K562 (cell line): ENCODE measurements at regions not wholly inside any gene's neighbourhood (a gene's known extent, or its start where the extent isn't known, plus 50 kb on each side); places are given as distances from the start of the nearest gene placed in this dataset.

Experiments used
- ATAC-seq: fragments of 200-7000 bp; cut with Tn5 transposase; 3 replicates; pipeline ENCODE4 v1.9.1; 2020; ENCODE audit warnings: moderate library complexity
- BruUV-seq: library from RNA; stranded (reverse); fragments of 400-500 nt; replicated peaks from 2 replicates; lab custom pipeline; 2021; lab: Mats Ljungman, UMichigan
- CTCF ChIA-PET: fragments of 300-600 bp; formaldehyde crosslinking; extraction: SDS; loops from one replicate; lab custom pipeline; 2021; ENCODE audit warnings: low intra/inter-chr PET ratio; lab: Yijun Ruan, JAX
- POLR2A ChIA-PET: fragments of 300-600, 350-650 bp; sonication (Branson Sonifier 250); formaldehyde crosslinking; extraction: SDS; loops from one replicate; lab custom pipeline; 2021; ENCODE audit warnings: antibody characterized with exemption, inconsistent platforms; lab: Yijun Ruan, JAX
- DNase-seq, 4 experiments: peaks; one replicate each; pipeline versions ENCODE4 v3.0.0 to v3.0.0-alpha.2; 2011 to 2018; ENCODE audit warnings: low spot score in 3 of 4, mixed read lengths in 3 of 4; ENCODE audit errors: extremely low read depth in 1 of 4
- FAIRE-seq: peaks from 2 replicates; lab custom pipeline; 2011; peaks lifted over from hg19 to GRCh38; lab: Jason Lieb, UNC
- H2AFZ ChIP-seq: 2 replicates; pipeline ENCODE4 v1.6.0; 2011; ENCODE audit warnings: low read depth, low read length, control low read depth, inconsistent platforms
- H3K27ac ChIP-seq: fragments of 200-600 bp; 3 replicates; pipeline ENCODE4 v1.8.0; 2011; ENCODE audit warnings: low read depth, mild to moderate bottlenecking, control low read depth, inconsistent platforms, low read length, moderate library complexity, mixed read lengths; ENCODE audit errors: extremely low read depth
- H3K27me3 ChIP-seq, 2 experiments: fragments of 300-600 bp in 1 of 2; 2 replicates in 1 of 2; 3 replicates in 1 of 2; pipeline versions ENCODE4 v1.6.0 to v1.8.0; 2011; ENCODE audit warnings: inconsistent platforms in 2 of 2, low read length in 2 of 2, mild to moderate bottlenecking in 1 of 2, mixed read lengths in 1 of 2, moderate library complexity in 1 of 2; ENCODE audit not compliant: control insufficient read depth in 2 of 2, insufficient read depth in 2 of 2
- H3K36me3 ChIP-seq: fragments of 300-600 bp; 3 replicates; pipeline ENCODE4 v1.8.0; 2011; ENCODE audit warnings: mild to moderate bottlenecking, low read length, inconsistent platforms; ENCODE audit not compliant: control insufficient read depth, insufficient read depth
- H3K4me1 ChIP-seq, 2 experiments: fragments of 200-600 bp in 1 of 2; replicated peaks in 1 of 2; 2 replicates in 1 of 2; 3 replicates in 1 of 2; pipeline versions ENCODE4 v1.5.1 to v1.8.0; 2011; ENCODE audit warnings: inconsistent platforms in 2 of 2, low read length in 2 of 2, mild to moderate bottlenecking in 1 of 2, mixed read lengths in 1 of 2, moderate library complexity in 1 of 2; ENCODE audit not compliant: control insufficient read depth in 2 of 2, insufficient read depth in 2 of 2
- H3K4me2 ChIP-seq: 2 replicates; pipeline ENCODE4 v1.6.1; 2011; ENCODE audit warnings: low read length, control low read depth, inconsistent platforms, mixed read lengths; ENCODE audit not compliant: insufficient read depth
- H3K4me3 ChIP-seq: fragments of 200-600 bp; sonication (generic), shearing (Covaris generic); 2 replicates; pipeline ENCODE4 v1.5.1; 2016; ENCODE audit warnings: control low read depth, inconsistent platforms
- H3K79me2 ChIP-seq: fragments of 200-600 bp; 3 replicates; pipeline ENCODE4 v1.8.0; 2011; ENCODE audit warnings: low read length, inconsistent platforms; ENCODE audit not compliant: control insufficient read depth, insufficient read depth
- H3K9ac ChIP-seq, 2 experiments: 2 replicates each; pipeline versions ENCODE4 v1.6.0 to v1.6.1; 2011; ENCODE audit warnings: low read depth in 2 of 2, low read length in 2 of 2, control low read depth in 1 of 2, inconsistent platforms in 1 of 2, mild to moderate bottlenecking in 1 of 2, mixed read lengths in 1 of 2; ENCODE audit not compliant: insufficient read depth in 1 of 2
- H3K9me1 ChIP-seq: one replicate; pipeline ENCODE4 v1.6.0; 2011; ENCODE audit warnings: inconsistent platforms, mild to moderate bottlenecking, low read length, moderate library complexity; ENCODE audit not compliant: control insufficient read depth, insufficient read depth
- H3K9me3 ChIP-seq: replicated peaks from 2 replicates; pipeline ENCODE4 v1.5.1; 2011; ENCODE audit warnings: low read depth, low read length, inconsistent platforms; ENCODE audit not compliant: control insufficient read depth, insufficient read depth
- H4K20me1 ChIP-seq: replicated peaks from 2 replicates; pipeline ENCODE4 v1.6.1; 2011; ENCODE audit warnings: low read length, inconsistent platforms, mixed read lengths; ENCODE audit not compliant: control insufficient read depth, insufficient read depth
- BDP1 ChIP-seq: IDR thresholded peaks from 3 replicates; pipeline ENCODE4 v1.6.1; 2011; ENCODE audit not compliant: insufficient read length, insufficient read depth
- CHCHD3 ChIP-seq: fragments of 250-450 bp; sonication (Bioruptor Pico); IDR thresholded peaks from 2 replicates; pipeline ENCODE4 v2.1.2; 2022; ENCODE audit warnings: mild to moderate bottlenecking
- ETV5 ChIP-seq: sonication (generic); formaldehyde crosslinking; IDR thresholded peaks from 2 replicates; pipeline ENCODE4 v1.4.0; 2020; ENCODE audit warnings: low read depth, mild to moderate bottlenecking, missing genetic modification reagents
- HDAC6 ChIP-seq: IDR thresholded peaks from 2 replicates; pipeline ENCODE4 v1.6.1; 2012; ENCODE audit warnings: low read depth, mild to moderate bottlenecking, control low read depth, inconsistent platforms, low read length, moderate library complexity
- HSF4 ChIP-seq: fragments of 250-450 bp; sonication (Bioruptor Pico); IDR thresholded peaks from 2 replicates; pipeline ENCODE4 v2.1.2; 2022; ENCODE audit warnings: mild to moderate bottlenecking, moderate library complexity, borderline replicate concordance
- KLF6 ChIP-seq: fragments of 250-450 bp; sonication (Bioruptor Pico); IDR thresholded peaks from 2 replicates; pipeline ENCODE4 v1.4.0; 2020; ENCODE audit warnings: mild to moderate bottlenecking, moderate library complexity, borderline replicate concordance
- PRPF4 ChIP-seq: fragments of 200-400 bp; formaldehyde crosslinking; IDR thresholded peaks from one replicate; pipeline ENCODE4 v1.6.1; 2017; ENCODE audit warnings: low read length, low read depth, mild to moderate bottlenecking; ENCODE audit not compliant: insufficient read depth, poor library complexity, severe bottlenecking
- RBBP5 ChIP-seq: fragments of 200-600 bp; sonication (generic); IDR thresholded peaks from 2 replicates; pipeline ENCODE4 v1.6.1; 2012; ENCODE audit warnings: borderline replicate concordance, mild to moderate bottlenecking, low read length, control low read depth, inconsistent platforms; ENCODE audit not compliant: insufficient read depth, poor library complexity, severe bottlenecking
- SMAD3 ChIP-seq: fragments of 450-650 bp; formaldehyde crosslinking; conservative IDR thresholded peaks from 2 replicates; pipeline ENCODE4 v1.4.0; 2020; ENCODE audit warnings: mild to moderate bottlenecking
- TBL1XR1 ChIP-seq, 2 experiments: IDR thresholded peaks; 2 replicates each; pipeline ENCODE4 v1.6.1; 2012; ENCODE audit warnings: improper control_type of control experiment in 2 of 2, low read length in 2 of 2, mild to moderate bottlenecking in 1 of 2
- ZFX ChIP-seq: sonication (generic); formaldehyde crosslinking; IDR thresholded peaks from 2 replicates; pipeline ENCODE4 v1.8.0; 2022; ENCODE audit warnings: mild to moderate bottlenecking, missing genetic modification reagents, moderate library complexity
- ZNF436 ChIP-seq: fragments of 250-450, 450-650 bp; sonication (Bioruptor Pico); formaldehyde crosslinking; IDR thresholded peaks from 2 replicates; pipeline ENCODE4 v1.7.0; 2020; ENCODE audit warnings: mild to moderate bottlenecking
- ZNF511 ChIP-seq: sonication (generic); formaldehyde crosslinking; IDR thresholded peaks from 2 replicates; pipeline ENCODE4 v1.8.0; 2022; ENCODE audit warnings: mild to moderate bottlenecking, missing genetic modification reagents
- ZNF75A ChIP-seq: fragments of 450-650 bp; formaldehyde crosslinking; IDR thresholded peaks from 2 replicates; pipeline ENCODE4 v1.4.0; 2020; ENCODE audit warnings: mild to moderate bottlenecking
- ZSCAN32 ChIP-seq: fragments of 450-650 bp; formaldehyde crosslinking; IDR thresholded peaks from 2 replicates; pipeline ENCODE4 v1.4.0; 2020; ENCODE audit warnings: mild to moderate bottlenecking, moderate library complexity
- WGBS: fragments of 100-300 bp; shearing (Covaris generic); methylation state at CpG from one replicate; pipeline ENCODE4 v1.1.6; 2016; ENCODE audit warnings: low coverage, mixed read lengths; ENCODE audit not compliant: insufficient coverage; ENCODE audit errors: missing lambda C conversion rate; 5-methylcytosine and 5-hydroxymethylcytosine counted together
- in situ Hi-C: fragments of 300-500 bp; cut with MboI; formaldehyde crosslinking; loops from 4 replicates; pipeline ENCODE4 v1.15.0; 2018; ENCODE audit warnings: inconsistent platforms, mixed read lengths
- intact Hi-C: fragments of 100-400 bp; cut with micrococcal nuclease; formaldehyde crosslinking; loops from 2 replicates; pipeline ENCODE4 v1.14.2; 2022
- TF ChIP-seq, protein P1 (sequence below): fragments of 450-650 bp; IDR thresholded peaks from 2 replicates; pipeline ENCODE4 v1.6.1; 2017; ENCODE audit warnings: antibody characterized with exemption, mild to moderate bottlenecking
- TF ChIP-seq, protein P2 (sequence below), 2 experiments: fragments of 450-650 bp in 1 of 2; sonication (generic) in 1 of 2; formaldehyde crosslinking; conservative IDR thresholded peaks; 2 replicates each; pipeline versions ENCODE4 v1.4.0 to v1.8.1; 2020 to 2022; ENCODE audit warnings: mild to moderate bottlenecking in 1 of 2, missing genetic modification reagents in 1 of 2

- TF ChIP-seq, protein P1, sequence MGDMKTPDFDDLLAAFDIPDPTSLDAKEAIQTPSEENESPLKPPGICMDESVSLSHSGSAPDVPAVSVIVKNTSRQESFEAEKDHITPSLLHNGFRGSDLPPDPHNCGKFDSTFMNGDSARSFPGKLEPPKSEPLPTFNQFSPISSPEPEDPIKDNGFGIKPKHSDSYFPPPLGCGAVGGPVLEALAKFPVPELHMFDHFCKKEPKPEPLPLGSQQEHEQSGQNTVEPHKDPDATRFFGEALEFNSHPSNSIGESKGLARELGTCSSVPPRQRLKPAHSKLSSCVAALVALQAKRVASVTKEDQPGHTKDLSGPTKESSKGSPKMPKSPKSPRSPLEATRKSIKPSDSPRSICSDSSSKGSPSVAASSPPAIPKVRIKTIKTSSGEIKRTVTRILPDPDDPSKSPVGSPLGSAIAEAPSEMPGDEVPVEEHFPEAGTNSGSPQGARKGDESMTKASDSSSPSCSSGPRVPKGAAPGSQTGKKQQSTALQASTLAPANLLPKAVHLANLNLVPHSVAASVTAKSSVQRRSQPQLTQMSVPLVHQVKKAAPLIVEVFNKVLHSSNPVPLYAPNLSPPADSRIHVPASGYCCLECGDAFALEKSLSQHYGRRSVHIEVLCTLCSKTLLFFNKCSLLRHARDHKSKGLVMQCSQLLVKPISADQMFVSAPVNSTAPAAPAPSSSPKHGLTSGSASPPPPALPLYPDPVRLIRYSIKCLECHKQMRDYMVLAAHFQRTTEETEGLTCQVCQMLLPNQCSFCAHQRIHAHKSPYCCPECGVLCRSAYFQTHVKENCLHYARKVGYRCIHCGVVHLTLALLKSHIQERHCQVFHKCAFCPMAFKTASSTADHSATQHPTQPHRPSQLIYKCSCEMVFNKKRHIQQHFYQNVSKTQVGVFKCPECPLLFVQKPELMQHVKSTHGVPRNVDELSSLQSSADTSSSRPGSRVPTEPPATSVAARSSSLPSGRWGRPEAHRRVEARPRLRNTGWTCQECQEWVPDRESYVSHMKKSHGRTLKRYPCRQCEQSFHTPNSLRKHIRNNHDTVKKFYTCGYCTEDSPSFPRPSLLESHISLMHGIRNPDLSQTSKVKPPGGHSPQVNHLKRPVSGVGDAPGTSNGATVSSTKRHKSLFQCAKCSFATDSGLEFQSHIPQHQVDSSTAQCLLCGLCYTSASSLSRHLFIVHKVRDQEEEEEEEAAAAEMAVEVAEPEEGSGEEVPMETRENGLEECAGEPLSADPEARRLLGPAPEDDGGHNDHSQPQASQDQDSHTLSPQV, result peak; percentile 16; the same call in 1 of the 2 replicates
- TF ChIP-seq CHCHD3 (CRISPR knock-in tag) (no peak), ZNF511 (CRISPR knock-in tag) (no peak), ZFX (0 out of 2 replicates have a peak, but pooled peaks have one; percentile 21)
Measured at GRCh38 chr7:13049946-13050345, 362.5 kb downstream of the ARL4A start (continued).

DNA sequence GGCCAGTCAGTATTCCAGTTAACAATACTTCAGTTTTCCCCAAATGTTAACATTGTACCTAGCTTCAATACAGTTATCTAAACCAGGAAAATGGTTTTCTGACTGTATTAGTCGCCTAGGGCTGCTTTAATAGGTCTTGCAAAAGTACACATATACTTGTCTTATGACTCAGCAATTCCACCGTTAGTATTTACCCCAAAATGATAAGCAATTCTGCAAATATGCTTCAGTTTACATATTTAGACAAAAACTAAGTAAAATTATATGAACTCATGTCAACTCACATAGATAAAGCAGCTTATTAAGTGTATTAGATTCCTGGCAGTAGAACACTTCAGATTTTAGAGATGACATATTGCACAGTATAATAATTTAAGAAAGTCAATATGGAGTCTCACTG lies 363.3 kb downstream of the ARL4A start:
- in situ Hi-C loops (no loop called here), intact Hi-C loops (no loop called here)
- Histone ChIP-seq H3K4me2 (no peak overlapping the region), H3K27ac (peak overlapping the region; percentile 50; the same call in 2 of the 3 replicates), H3K9me1 (no peaks in the 10 kb centered on the region), H3K4me1 (peaks cover 0 to 10% of the 10 kb centered on the region in 2 experiments; a peak in 1 of 5 replicates), H2AFZ (peak overlapping the region; percentile 92), H3K9ac (0 out of 4 replicates have a peak overlapping the region, but pooled peaks of 1 of the 2 experiments have one; percentile 14), H3K4me3 (no peak overlapping the region), H4K20me1 (no peaks in the 10 kb centered on the region), H3K9me3 (no peaks in the 10 kb centered on the region), H3K79me2 (no peaks in the 10 kb centered on the region), H3K36me3 (no peaks in the 10 kb centered on the region), H3K27me3 (no peaks in the 10 kb centered on the region)
- peak in 2 of 4 experiments; percentile 25 to 51 for DNase-seq
- ChIA-PET POLR2A (no interaction called here), CTCF (no interaction called here)
- peak; percentile 72 for ATAC-seq
- WGBS, result 0% methylated on average over 2 of the region's 2 CpGs
- no peak for FAIRE-seq
- no TSS peak for BruUV-seq
- no peak for TF ChIP-seq ZSCAN32 (CRISPR knock-in tag)
- TF ChIP-seq, protein P2, sequence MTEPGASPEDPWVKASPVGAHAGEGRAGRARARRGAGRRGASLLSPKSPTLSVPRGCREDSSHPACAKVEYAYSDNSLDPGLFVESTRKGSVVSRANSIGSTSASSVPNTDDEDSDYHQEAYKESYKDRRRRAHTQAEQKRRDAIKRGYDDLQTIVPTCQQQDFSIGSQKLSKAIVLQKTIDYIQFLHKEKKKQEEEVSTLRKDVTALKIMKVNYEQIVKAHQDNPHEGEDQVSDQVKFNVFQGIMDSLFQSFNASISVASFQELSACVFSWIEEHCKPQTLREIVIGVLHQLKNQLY (CRISPR knock-in tag; conservative IDR thresholded peaks at IDR 0.05), result no peak
- no peak for TF ChIP-seq KLF6 (CRISPR knock-in tag)
- TF ChIP-seq HDAC6, result no peak
- no peak for TF ChIP-seq PRPF4
- TF ChIP-seq ZNF436 (CRISPR knock-in tag), result no peak
- no peak for TF ChIP-seq ETV5 (CRISPR knock-in tag)
- TF ChIP-seq TBL1XR1 (IDR thresholded peaks at IDR 0.05; ENCODE audit: low read length in 2 of 2), result no peak; a peak in 1 of 4 replicates
- TF ChIP-seq SMAD3, result no peak
- TF ChIP-seq RBBP5, result no peak
- no peak for TF ChIP-seq ZNF75A (CRISPR knock-in tag)
- no peak for TF ChIP-seq BDP1
- no peak for TF ChIP-seq HSF4 (CRISPR knock-in tag)
